MCF 10A (cell line): ENCODE measurements at regions not wholly inside any gene's neighbourhood (a gene's known extent, or its start where the extent isn't known, plus 50 kb on each side); places are given as distances from the start of the nearest gene placed in this dataset.

Experiments used
- BruUV-seq: library from RNA; stranded (reverse); fragments of 400-500 nt; replicated peaks from 2 replicates; lab custom pipeline; 2021; lab: Mats Ljungman, UMichigan
- CTCF ChIA-PET: fragments of 300-600 bp; sonication (Branson Sonifier 250); formaldehyde crosslinking; extraction: SDS; loops from one replicate; lab custom pipeline; 2021; ENCODE audit warnings: antibody characterized with exemption, inconsistent platforms; lab: Yijun Ruan, JAX
- POLR2A ChIA-PET: fragments of 300-600, 350-650 bp; sonication (Branson Sonifier 250); formaldehyde crosslinking; extraction: SDS; loops from one replicate; lab custom pipeline; 2020; ENCODE audit warnings: antibody characterized with exemption, inconsistent platforms; lab: Yijun Ruan, JAX
- DNase-seq: peaks from one replicate; pipeline ENCODE4 v3.0.0-alpha.2; 2018; ENCODE audit not compliant: unreplicated experiment
- H3K27ac Mint-ChIP-seq: one replicate; pipeline ENCODE4 v1.8.0; 2022; ENCODE audit warnings: mild to moderate bottlenecking, low read depth, mixed read lengths; ENCODE audit not compliant: unreplicated experiment
- H3K27me3 Mint-ChIP-seq: one replicate; pipeline ENCODE4 v1.8.0; 2022; ENCODE audit warnings: mixed read lengths; ENCODE audit not compliant: insufficient read depth, unreplicated experiment
- H3K36me3 Mint-ChIP-seq: one replicate; pipeline ENCODE4 v1.8.0; 2022; ENCODE audit warnings: mild to moderate bottlenecking, moderate library complexity, mixed read lengths; ENCODE audit not compliant: insufficient read depth, unreplicated experiment
- H3K4me1 Mint-ChIP-seq: one replicate; pipeline ENCODE4 v1.8.0; 2022; ENCODE audit warnings: mixed read lengths; ENCODE audit not compliant: insufficient read depth, unreplicated experiment
- H3K4me3 Mint-ChIP-seq: one replicate; pipeline ENCODE4 v1.8.0; 2022; ENCODE audit warnings: mild to moderate bottlenecking, moderate library complexity, mixed read lengths; ENCODE audit not compliant: unreplicated experiment
- H3K9me3 Mint-ChIP-seq: one replicate; pipeline ENCODE4 v1.8.0; 2022; ENCODE audit warnings: mixed read lengths; ENCODE audit not compliant: unreplicated experiment
- intact Hi-C: fragments of 100-400 bp; cut with micrococcal nuclease; formaldehyde crosslinking; loops from 2 replicates; pipeline ENCODE4 v1.14.1; 2022
- TF ChIP-seq, protein P1 (sequence below): fragments of 200-600 bp; IDR thresholded peaks from one replicate; pipeline ENCODE4 v1.8.0; 2022; ENCODE audit warnings: antibody characterized with exemption, mild to moderate bottlenecking; ENCODE audit not compliant: unreplicated experiment

DNA sequence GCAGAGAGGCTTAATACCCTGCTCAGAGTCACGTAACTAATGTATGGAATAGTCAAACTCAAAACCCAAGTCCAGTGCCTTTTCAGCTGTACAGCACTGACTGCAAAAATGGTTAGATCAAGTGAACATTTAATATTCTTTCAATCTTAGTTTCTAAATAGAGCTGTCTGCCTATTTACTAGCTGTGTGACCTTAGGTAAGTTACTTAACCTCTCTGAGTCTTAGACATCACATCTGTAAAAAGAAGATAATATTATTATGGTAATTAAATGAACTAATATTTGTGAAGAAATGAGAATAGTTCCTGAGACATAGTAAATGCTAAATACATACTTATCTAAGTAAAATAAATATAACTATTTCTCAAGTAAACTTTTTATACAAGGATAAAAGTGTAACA lies 235.5 kb downstream of the SAMD5 start:
- ChIA-PET CTCF (interaction anchor here (0.7 kb wide), 3 partner anchors 235 to 410 kb away, joined by 3 to 6 read pairs (median 3); no protein-coding TSS in a partner anchor), POLR2A (no interaction called here)
- DNase-seq: no peak
- TF ChIP-seq, protein P1, sequence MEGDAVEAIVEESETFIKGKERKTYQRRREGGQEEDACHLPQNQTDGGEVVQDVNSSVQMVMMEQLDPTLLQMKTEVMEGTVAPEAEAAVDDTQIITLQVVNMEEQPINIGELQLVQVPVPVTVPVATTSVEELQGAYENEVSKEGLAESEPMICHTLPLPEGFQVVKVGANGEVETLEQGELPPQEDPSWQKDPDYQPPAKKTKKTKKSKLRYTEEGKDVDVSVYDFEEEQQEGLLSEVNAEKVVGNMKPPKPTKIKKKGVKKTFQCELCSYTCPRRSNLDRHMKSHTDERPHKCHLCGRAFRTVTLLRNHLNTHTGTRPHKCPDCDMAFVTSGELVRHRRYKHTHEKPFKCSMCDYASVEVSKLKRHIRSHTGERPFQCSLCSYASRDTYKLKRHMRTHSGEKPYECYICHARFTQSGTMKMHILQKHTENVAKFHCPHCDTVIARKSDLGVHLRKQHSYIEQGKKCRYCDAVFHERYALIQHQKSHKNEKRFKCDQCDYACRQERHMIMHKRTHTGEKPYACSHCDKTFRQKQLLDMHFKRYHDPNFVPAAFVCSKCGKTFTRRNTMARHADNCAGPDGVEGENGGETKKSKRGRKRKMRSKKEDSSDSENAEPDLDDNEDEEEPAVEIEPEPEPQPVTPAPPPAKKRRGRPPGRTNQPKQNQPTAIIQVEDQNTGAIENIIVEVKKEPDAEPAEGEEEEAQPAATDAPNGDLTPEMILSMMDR: no peak
- intact Hi-C loops: no loop called here
- H3K9me3 Mint-ChIP-seq: no peaks in the 10 kb centered on the region
- no peak overlapping the region for H3K4me3 Mint-ChIP-seq
- H3K27ac Mint-ChIP-seq: no peak overlapping the region
- H3K4me1 Mint-ChIP-seq: no peaks in the 10 kb centered on the region
- H3K27me3 Mint-ChIP-seq: no peaks in the 10 kb centered on the region
- H3K36me3 Mint-ChIP-seq: no peaks in the 10 kb centered on the region
- BruUV-seq: no TSS peak

DNA sequence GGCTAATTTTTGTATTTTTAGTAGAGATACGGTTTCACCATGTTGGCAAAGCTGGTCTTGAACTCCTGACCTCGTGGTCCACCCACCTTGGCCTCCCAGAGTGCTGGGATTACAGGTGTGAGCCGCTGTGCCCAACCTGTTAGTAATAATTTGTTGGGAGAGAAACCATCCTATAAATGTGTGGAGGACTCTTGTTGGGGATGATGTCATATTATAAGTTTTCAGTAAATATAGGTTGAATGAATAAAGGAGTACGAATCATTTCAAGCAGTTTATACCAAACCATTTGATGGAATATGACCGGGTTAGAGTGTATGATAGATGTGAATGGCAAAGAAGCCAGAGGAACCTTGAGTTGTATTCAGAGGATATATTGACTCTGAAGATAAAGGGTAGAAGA lies 240.8 kb downstream of the SAMD5 start:
- Mint-ChIP-seq H3K27ac (no peak overlapping the region), H3K9me3 (no peaks in the 10 kb centered on the region), H3K4me1 (no peaks in the 10 kb centered on the region), H3K4me3 (no peak overlapping the region), H3K36me3 (peaks cover 5% of the 10 kb centered on the region), H3K27me3 (no peaks in the 10 kb centered on the region)
- intact Hi-C loops: no loop called here
- DNase-seq: no peak
- CTCF ChIA-PET: no interaction called here
- TF ChIP-seq, protein P1: no peak
- BruUV-seq: no TSS peak
- POLR2A ChIA-PET: no interaction called here

DNA sequence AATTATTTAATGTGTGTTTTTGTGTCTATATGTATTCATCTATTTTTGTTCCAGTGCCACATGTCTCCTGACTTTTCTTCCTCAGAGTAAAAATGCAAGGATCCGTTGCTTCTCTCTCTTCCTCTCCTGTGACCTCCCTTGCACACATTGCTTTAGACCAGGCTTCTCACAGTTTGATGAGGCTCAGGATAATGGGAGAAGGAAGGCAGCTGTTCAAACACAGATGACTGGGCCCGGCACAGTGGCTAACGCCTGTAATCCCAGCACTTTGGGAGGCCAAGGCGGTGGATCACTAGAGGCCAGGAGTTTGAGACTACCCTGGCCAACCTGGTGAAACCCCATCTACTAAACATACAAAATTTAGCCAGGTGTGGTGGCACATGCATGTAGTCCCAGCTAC lies 241.9 kb downstream of the SAMD5 start:
- H3K36me3 Mint-ChIP-seq: peaks cover 5% of the 10 kb centered on the region
- intact Hi-C loops: no loop called here
- BruUV-seq: no TSS peak

DNA sequence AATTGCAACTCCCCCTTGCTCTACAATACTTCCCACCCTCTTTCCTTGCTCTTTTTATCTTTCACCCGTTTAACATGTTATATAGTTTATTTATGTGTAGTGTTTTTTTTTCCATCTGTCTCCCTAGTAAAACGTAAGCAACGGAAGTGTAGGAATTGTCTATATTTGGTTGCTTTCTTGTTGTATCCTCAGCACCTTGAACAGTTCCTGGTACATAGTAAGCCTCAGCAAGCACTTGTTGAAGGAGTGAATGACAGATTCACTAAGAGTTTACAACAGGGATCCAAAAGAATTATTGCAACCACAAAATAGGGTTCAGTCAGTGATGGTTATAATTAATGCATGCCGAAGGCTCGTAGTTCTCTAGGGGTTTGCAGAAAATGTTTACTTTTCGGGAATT lies 242.7 kb downstream of the SAMD5 start:
- no TSS peak for BruUV-seq
- Mint-ChIP-seq H3K27ac (no peak overlapping the region), H3K4me3 (no peak overlapping the region), H3K36me3 (peaks cover 5% of the 10 kb centered on the region), H3K4me1 (no peaks in the 10 kb centered on the region), H3K9me3 (peaks cover 7% of the 10 kb centered on the region), H3K27me3 (no peaks in the 10 kb centered on the region)
- intact Hi-C loops: no loop called here
- TF ChIP-seq, protein P1: no peak
- ChIA-PET CTCF (no interaction called here), POLR2A (no interaction called here)
- DNase-seq: no peak

More for the DNA sequence above, 241.9 kb downstream of the SAMD5 start:
- Mint-ChIP-seq H3K9me3 (peaks cover 3% of the 10 kb centered on the region), H3K27ac (no peak overlapping the region), H3K4me3 (no peak overlapping the region), H3K27me3 (no peaks in the 10 kb centered on the region), H3K4me1 (no peaks in the 10 kb centered on the region)
- no peak for DNase-seq
- ChIA-PET CTCF (no interaction called here), POLR2A (no interaction called here)
- TF ChIP-seq, protein P1: no peak
